HG03460 (cell line): ENCODE measurements at regions not wholly inside any gene's neighbourhood (a gene's known extent, or its start where the extent isn't known, plus 50 kb on each side); places are given as distances from the start of the nearest gene placed in this dataset.

Experiments used
- ATAC-seq: cut with Tn5 transposase; IDR thresholded peaks from one replicate; pipeline ENCODE4 v1.9.1; 2021; ENCODE audit not compliant: unreplicated experiment

DNA sequence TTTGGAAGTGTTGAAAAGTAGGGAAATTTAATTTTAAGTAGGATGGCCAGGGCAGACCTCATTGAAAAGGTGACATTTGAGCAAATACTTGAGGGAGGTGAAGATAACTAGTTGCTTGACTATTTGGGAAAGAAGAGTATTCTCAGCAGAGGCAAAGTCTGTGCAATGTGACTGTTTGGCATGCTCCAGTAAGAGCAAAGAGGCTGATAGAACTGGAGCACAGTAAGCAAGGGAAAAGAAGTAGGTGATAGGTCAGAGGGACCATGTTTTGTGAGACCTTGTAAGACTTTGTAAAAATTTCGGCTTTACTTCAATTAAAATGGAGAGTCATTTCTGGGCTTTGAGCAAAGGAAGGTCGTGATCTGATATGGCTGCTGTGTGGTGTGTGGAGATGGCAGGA, 335.8 kb downstream of the ZIC1 start:
- no peak for ATAC-seq

DNA sequence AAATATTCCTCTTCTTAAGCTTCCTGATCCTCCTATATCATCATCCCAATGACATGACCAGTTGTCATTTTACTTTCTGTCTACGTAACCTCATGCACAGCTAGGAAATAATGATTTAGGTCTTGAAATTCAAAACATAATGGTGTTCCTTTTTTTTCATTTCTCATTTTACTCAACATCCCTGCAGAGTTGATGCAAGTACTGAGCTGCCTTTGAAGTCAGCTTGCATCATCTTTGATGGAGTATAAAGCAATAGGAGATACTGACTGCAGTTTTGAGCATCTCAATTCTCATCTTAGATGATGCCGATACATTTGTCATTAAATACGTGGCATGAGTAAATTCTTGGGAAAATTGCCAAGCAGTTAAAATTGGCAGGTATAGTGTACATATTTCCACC, 346.1 kb downstream of the ZIC1 start:
- no peak for ATAC-seq

DNA sequence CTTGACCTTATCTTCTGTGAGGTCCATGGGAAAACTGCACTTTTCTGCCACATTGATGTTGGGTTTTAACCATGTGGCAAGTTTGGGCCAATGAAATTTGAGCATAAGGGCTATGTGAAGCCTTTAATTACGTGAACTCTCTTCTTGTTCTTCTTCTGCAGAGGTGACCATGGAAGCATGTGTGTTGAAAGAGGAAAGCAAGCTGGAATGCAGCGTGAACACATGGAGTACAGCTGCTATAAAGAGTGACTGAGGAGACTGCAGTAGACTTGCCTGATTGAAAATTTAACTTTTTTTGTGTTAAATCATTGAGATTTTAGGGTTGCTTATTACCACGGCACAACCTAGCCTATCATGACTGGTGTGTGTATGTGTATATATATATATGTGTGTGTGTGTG, 347.3 kb downstream of the ZIC1 start:
- no peak for ATAC-seq

DNA sequence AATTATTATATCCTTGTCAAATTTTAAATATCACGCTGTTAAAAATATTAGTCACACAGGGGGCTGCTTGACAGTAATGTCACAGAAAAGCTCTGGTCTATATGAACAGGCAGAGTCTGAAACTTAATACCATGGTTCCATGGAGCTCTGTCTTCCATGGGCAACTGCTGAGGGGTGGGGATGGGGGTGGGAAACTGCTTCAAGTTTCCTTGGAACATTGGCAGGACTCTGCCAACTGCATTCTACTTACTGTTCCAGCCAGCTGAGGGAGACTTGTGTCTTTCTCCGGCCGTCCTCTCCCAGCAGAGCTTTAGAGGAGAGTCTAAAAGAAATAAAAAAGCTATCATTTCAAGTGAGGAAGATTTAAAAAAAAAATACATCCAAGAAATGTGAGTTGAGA, 348.7 kb downstream of the ZIC1 start:
- no peak for ATAC-seq

DNA sequence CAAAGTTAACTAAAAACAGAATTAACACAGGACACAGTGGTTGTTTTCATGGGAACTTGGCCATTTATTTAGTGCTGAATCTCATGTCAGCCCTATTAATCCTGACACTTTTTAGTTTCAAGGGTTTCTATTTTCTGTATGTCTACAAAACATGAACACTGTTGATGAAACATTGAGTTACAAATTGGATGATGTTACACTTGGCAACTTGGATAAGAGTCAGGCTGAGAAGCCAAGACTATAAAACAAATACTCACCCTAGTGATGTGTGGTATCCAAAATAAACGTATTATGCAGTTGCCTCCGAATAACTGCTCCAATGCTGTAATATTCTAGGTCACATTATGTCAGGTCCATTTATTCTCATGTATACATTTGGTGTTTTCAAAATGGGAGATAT, 349.6 kb downstream of the ZIC1 start:
- no peak for ATAC-seq

DNA sequence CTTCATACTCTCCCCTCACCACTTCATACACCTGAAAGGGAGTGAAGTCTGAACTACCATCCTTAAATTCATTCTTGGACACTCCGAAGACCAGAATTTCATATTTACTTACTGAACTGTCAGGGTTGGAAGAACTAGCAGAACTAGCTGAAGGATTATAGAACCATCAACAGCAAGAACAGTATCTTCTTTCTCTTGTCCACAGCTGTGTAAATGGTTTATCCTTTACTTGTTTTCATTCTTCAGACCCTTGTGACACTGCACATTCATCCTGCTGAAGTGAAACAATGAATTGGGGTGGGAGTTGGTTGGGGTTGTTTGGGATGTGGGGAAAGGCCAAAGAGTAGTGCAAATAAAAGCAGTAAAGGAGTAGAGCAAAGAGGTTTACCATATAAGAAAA, 350.9 kb downstream of the ZIC1 start:
- ATAC-seq: no peak

DNA sequence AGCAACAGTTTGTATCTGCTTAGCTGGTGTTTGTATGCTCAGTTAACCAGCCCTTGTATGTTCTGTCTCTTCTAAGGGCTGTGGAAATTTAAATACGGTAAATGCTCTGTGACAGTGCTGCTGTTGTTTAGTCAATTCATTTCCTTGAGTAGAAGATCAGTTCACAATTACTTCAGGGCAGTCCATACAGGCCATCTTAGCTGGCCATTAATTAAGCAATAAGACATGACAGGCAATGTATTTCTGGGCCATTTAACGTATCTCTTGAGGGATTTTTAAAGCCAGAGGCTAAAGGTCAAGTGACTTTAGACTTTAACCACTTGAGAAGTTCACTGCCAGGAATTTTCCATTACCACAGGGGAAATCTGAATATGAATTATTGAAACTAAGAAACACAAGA, 351.8 kb downstream of the ZIC1 start:
- no peak for ATAC-seq

DNA sequence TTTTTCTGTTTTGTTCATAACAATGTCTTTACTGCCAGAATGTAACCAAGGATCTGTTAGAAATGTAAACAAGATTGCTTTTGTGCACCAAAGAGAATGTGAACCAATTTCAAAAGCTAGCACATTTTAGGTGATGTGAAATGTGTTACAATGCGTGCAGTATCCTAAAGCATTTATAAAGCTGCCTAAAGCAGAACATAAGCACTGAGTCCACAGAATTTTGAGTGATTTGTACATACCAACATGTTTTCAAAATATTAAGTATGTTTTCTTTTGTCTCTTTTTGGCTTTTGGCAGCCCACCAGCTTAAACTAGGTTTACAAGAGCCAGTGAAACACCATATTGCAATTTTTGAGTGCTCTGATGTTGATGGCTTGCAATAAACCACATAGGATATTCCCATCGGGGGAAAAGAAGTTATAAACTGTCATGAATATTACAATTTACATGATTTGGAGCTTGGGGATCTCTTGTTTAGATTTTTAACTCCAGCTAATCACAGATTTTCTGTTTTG, 364.0 kb downstream of the ZIC1 start:
- no peak for ATAC-seq

DNA sequence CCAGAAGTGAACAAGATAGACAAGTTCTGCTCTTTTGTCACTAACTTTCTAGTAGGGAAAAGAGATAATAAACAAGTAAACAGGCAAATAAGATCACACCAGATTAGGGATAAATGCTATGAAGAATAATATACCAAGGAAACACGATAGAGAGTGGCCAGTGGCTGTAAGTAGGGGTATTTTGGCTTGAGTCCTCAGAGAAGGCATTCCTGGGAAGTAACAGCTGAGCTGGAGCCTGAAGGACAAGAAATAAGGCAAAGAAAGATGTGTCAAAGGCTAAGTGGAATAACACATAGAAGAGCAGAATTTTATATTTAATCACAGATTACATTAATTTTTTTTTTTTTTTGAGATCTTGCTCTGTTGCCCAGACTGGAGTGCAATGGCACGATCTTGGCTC, 366.2 kb downstream of the ZIC1 start:
- no peak for ATAC-seq

DNA sequence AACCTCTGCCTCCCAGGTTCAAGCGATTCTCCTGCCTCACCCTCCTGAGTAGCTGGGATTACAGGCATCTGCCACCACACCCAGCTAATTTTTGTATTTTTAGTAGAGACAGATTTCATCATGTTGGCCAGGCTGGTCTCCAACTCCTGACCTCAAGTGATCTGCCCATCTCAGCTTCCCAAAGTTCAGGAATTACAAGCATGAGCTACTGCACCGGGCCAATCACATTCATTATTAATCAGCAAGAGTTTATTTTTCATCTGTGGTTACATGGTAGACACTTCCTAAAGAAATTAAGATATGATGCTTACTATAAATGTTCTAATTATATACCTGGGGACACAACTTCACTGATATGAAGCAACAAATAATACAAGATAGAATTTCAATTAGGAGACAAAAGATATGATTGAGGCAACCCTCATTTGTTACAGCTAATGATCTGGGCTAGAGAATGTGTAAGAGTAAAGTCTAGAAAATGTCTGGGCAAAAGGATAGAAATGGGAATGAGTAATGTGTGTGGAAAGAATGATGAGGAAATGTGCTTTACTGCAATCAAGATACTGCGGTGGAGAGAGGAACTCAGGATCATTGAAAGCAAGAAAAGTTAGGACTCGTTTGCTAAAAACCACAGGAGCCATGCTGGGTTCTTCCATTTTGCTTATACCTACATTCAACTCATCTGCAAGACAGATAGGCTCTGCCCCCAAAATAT, 366.8 kb downstream of the ZIC1 start:
- ATAC-seq: no peak

DNA sequence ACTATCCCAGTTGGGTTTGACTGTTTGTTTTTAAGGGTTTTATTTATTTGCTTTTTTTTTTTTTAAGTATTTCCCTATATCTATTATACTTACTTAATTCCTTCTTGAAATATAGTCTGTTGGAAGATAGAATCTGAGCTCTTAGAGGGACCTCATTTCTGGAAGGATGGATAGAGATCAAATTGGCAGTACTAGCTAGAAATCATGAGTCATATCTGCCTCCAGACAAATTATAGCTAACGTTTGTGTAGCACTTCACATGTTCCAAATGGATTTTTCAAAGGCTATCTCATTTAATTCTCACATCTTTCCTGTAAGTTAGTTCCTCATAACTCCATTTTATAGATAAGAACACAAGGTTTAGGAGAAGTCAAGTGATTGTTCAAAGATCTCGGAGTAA, 384.7 kb downstream of the ZIC1 start:
- no peak for ATAC-seq

DNA sequence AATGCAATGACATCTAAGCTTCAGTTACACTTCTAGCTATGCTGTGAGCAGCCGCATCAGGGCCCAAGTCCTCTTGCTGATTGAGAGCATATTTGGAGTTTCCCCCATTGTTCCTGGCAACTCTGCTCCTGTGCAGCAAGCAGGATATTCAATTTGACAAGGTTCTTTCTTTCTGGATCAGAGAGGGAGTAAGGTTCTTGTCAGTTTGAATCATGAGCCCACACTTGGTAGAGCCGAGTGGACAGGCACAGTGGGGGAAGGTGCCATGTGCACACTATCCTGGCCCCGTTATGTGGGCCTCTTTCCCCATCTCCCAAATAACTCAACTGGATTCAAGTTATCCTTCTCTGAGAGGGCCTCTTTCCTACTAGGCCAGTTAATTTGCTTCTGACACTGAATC, 385.4 kb downstream of the ZIC1 start:
- no peak for ATAC-seq

DNA sequence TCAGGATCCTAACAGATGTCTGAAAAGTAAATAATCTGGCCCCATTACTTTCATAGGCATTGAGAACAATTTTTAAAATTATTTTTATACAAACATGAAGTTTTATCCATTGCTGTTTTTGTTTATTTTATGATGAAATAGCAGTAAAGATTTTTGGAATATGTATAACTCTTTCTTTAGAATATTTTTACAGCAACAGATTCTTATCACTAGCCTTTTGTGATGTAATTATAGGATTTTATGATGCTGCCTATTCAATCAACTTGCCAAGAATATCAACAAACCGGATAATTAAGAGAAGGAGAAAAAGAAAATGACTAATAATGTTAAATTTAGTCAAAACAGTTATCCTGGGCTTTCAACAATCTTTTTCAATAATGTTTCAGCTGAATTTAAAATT, 386.3 kb downstream of the ZIC1 start:
- ATAC-seq: no peak

DNA sequence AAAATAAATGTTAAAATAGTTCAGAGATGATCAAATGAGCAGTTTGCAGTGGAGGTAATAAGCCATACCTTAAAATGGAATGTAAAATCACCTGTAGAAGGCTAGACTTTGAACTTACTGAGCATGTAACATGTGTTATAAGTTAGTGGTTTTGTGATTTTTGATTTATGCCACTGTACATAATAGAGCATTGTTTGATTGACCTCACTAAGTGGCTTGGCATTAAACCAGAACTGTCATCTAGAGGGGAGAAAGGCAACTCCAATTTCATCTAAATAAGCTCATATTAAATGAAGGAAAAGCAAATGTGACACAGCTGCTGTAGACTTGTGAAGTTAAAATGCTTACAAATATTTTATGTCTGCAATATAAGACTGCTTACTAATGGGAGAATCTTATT, 387.9 kb downstream of the ZIC1 start:
- ATAC-seq: no peak

DNA sequence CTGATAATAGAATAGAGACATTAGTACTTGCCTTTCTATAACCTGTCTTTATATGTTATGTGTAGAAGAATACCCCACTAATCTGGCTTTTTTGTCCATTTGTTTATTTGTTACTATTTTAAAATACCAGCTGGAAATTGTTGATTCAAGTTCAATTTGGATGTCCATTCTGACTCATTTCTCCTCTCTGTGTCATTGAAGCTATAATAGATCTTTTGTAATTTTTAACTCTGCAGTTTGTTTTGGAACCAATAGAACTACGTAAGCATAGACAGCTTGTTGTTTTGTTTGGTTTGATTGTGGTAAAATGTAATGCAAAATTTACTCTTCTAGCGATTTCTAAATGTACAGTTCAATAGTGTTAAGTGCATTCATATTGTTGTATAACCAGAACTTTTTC, 390.4 kb downstream of the ZIC1 start:
- ATAC-seq: no peak

DNA sequence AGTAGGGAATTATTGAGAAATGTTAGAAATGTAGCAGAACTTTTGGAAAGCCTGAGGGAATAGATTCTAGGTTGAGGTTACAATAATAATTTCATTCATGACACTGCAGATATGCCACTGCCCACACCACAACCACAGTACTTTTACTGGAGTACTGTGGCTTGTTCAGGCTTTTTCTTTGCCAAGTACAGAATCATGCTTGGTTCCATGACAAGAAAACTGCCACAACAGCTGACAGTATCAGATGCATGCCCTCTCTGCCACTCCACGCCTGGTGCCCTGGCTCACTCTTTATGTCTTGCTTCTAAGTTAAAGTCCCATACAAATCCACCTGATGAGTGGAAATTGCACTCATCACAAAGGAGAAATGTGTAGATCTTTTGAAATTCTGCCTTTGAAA, 398.6 kb downstream of the ZIC1 start:
- no peak for ATAC-seq

DNA sequence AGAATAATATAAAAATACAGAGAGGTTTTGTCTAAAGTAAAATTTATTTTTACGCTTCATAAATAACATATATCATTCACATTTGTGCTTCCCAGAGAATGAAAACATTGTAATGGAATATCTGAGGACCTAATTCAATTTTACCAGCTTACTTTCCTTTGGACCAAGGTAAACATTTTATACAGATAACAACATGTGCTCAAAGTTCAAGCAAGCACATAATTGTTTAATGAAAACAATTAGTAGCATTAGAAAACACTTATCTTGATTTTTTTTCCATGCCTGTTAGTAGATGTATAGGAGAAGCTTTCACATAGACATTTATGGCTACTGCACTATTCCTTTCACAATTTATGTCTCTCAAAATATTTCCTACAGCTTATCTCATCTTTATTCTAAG, 400.0 kb downstream of the ZIC1 start:
- ATAC-seq: no peak

DNA sequence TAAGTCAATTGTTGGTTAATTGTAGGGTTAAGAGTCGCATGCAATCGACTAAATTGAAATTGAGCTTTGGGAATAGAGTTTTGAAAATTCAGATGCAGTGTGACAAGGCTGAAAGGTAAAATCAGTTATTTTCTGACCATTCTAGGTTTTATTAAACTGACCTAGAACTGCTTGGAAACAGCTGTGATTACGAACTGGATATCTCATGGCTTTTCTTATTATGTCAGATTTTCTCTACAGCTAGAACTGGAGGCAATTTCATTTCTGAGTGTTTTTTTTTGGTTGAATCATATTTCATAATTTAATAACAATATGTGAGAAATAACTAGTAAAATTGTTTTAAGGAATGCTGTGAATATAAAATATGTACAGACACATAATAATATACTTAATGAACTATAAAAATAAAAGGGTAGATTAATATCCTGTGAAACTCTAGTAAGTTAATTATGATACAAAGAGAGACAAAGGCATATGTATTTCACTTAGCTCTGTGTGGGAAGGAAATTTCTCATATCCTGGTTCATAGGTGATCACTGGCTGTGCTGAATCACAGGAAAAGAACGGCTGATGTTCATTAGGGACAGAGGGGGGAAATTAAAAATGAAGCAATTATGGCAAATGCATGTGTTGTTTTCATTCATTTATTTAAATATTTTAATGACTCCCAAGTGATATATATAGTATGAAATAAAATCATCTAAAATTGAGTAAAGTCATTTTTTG, 403.2 kb downstream of the ZIC1 start:
- ATAC-seq: no peak

DNA sequence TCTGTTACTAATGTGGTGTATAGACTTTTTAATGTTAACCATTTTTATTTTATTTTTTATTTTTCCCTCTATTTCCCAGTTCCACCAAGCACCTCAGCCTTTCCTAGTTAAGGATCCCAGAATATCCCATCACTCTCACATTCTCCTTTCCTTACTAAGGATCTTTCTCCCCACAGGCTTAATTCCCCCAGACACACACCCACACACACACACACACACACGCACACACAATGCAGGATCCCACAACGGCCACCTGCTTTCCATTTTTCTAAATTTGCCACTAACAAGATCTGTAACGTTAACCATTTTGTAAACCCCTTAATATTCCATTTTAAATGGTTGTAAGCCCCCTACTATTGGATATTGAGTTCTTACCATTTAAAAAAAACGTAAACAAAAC, 404.1 kb downstream of the ZIC1 start:
- no peak for ATAC-seq

DNA sequence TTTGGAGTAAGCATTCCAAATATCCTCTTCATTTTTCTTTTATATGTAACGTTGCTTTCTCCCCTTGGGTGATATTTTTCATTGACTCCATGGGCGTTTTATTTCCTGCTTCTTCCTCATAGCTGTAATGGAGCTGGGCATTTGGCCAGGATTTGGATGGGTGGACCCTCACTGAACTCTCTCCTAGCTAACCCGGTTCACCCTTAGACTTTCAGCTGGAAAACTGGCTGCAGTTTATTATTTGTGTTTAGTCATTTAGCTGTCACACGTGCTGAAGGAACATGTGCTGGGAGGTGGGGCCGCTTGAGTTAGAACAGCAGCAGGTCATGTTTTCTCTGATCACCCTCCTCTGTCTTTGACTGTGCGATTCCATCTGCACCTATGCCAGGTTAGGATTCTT, 407.6 kb downstream of the ZIC1 start:
- ATAC-seq: no peak

DNA sequence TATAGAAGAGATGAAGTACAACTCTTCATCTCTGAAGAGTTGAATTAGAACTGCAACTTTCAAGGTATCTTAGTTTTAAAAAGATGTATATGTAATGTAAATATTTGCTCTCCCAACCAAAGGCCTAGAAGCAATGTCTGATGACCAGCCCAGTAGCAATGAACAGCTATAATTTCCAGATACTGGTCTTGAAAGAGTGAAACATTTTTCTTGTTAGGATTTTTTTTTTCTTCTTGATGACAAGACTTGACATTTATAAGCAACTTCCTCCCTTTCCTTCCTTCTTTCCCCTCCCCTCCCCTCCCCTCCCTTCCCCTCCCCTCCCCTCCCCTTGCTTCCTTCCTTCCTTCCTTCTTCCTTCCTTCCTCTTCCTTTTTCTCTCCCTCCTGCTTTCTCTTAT, 423.4 kb downstream of the ZIC1 start:
- ATAC-seq: no peak

DNA sequence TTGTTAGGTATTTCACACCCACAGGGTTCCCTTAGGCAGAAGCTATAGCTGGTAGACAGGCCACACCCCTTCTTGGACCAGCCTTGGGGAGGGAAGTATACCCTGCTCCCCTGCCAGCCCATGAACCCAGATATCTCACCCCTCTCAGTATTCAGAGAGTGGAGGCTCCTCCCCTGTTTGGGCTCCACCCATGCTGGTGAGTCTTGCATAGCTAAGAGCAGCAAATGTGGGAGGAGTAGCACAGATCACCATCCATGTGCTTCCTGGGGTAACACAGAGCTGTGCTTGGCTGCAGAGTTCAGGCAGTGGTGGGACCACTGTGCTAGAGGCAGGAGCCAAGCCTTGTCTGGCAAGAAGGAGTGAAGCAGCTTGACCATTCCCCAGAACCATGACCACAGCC, 427.2 kb downstream of the ZIC1 start:
- no peak for ATAC-seq

DNA sequence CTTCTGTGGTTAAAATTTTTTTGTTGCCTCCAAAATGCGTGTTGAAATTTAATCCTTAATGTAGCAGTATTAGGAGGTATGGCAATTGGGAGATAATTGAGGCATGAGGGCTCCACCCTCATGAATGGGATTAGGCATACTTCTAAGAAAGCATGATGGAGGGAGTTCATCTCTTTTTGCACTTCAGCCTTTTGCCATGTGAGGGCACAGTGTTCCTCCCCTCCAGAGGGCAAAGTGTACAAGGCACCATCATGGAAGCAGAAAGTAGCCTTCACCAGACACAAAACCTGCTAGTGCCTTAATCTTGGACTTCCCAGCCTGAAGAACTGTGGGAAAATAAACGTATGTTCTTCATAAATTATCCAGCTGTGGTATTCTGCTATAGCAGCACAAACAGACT, 429.5 kb downstream of the ZIC1 start:
- ATAC-seq: no peak
